H1 (cell line): ENCODE measurements at regions not wholly inside any gene's neighbourhood (a gene's known extent, or its start where the extent isn't known, plus 50 kb on each side); places are given as distances from the start of the nearest gene placed in this dataset.

Source experiments
- CTCF ChIA-PET: fragments of 300-600 bp; sonication (Branson Sonifier 250); formaldehyde crosslinking; loops from one replicate; lab custom pipeline; 2021; ENCODE audit not compliant: partially characterized antibody; lab: Charles Lee
- POLR2A ChIA-PET: fragments of 300-600 bp; sonication (Branson Sonifier 250); formaldehyde crosslinking; loops from one replicate; lab custom pipeline; 2021; ENCODE audit warnings: inconsistent platforms; ENCODE audit not compliant: partially characterized antibody; lab: Charles Lee
- DNase-seq, 2 experiments: peaks; one replicate each; pipeline versions ENCODE4 v3.0.0 to v3.0.0-alpha.2; 2010 to 2022; ENCODE audit warnings: low spot score in 2 of 2, low read depth in 1 of 2, mixed read lengths in 1 of 2
- FAIRE-seq: peaks from 2 replicates; lab custom pipeline; 2011; peaks lifted over from hg19 to GRCh38; lab: Jason Lieb, UNC
- H2AFZ ChIP-seq: 2 replicates; pipeline ENCODE4 v1.8.1; 2012; ENCODE audit warnings: low read length, inconsistent platforms
- H2AK5ac ChIP-seq: 2 replicates; pipeline ENCODE4 v1.6.1; 2013; ENCODE audit warnings: low read depth, low read length
- H2BK120ac ChIP-seq: replicated peaks from 2 replicates; pipeline ENCODE3; 2013; ENCODE audit warnings: low read depth, low read length, inconsistent platforms
- H2BK12ac ChIP-seq: 2 replicates; pipeline ENCODE4 v1.6.1; 2013; ENCODE audit warnings: low read depth, low read length
- H2BK15ac ChIP-seq: 2 replicates; pipeline ENCODE4 v1.6.1; 2013; ENCODE audit warnings: low read length
- H2BK20ac ChIP-seq: 2 replicates; pipeline ENCODE4 v1.6.1; 2013; ENCODE audit warnings: low read length
- H2BK5ac ChIP-seq: 2 replicates; pipeline ENCODE4 v1.6.1; 2013; ENCODE audit warnings: low read depth, low read length
- H3K14ac ChIP-seq: 2 replicates; pipeline ENCODE4 v1.6.1; 2013; ENCODE audit warnings: inconsistent platforms; ENCODE audit not compliant: insufficient read length
- H3K18ac ChIP-seq: 2 replicates; pipeline ENCODE4 v1.6.1; 2013; ENCODE audit warnings: low read length; ENCODE audit errors: extremely low read depth
- H3K23ac ChIP-seq: 2 replicates; pipeline ENCODE4 v1.6.1; 2013; ENCODE audit warnings: inconsistent platforms; ENCODE audit not compliant: insufficient read length
- H3K23me2 ChIP-seq: 2 replicates; pipeline ENCODE4 v1.6.1; 2013; ENCODE audit warnings: low read depth, low read length
- H3K27ac ChIP-seq: 2 replicates; pipeline ENCODE4 v1.6.1; 2011; ENCODE audit warnings: low read depth, low read length, inconsistent platforms
- H3K27me3 ChIP-seq, 4 experiments: replicated peaks in 1 of 4; 1 replicate in 1 of 4; 2 replicates in 3 of 4; pipeline versions ENCODE4 v1.6.1 to v1.8.1; 2011 to 2013; ENCODE audit warnings: low read length in 3 of 4, mild to moderate bottlenecking in 3 of 4, inconsistent platforms in 2 of 4, mixed read lengths in 2 of 4, moderate library complexity in 1 of 4; ENCODE audit not compliant: control insufficient read depth in 3 of 4, insufficient read depth in 3 of 4; ENCODE audit errors: extremely low read depth in 1 of 4
- H3K36me3 ChIP-seq, 4 experiments: 2 replicates each; pipeline versions ENCODE4 v1.6.1 to v1.8.1; 2011 to 2013; ENCODE audit warnings: mild to moderate bottlenecking in 4 of 4, low read length in 3 of 4, moderate library complexity in 2 of 4, control low read depth in 1 of 4, inconsistent platforms in 1 of 4; ENCODE audit not compliant: insufficient read depth in 4 of 4, control insufficient read depth in 2 of 4
- H3K4ac ChIP-seq: replicated peaks from 2 replicates; pipeline ENCODE3; 2013; ENCODE audit warnings: low read length, low read depth, mixed read lengths, inconsistent platforms; ENCODE audit not compliant: insufficient read length
- H3K4me1 ChIP-seq, 4 experiments: replicated peaks in 1 of 4; 1 replicate in 1 of 4; 2 replicates in 3 of 4; pipeline versions ENCODE4 v1.6.1 to v1.8.1; 2011 to 2013; ENCODE audit warnings: low read length in 3 of 4, inconsistent platforms in 2 of 4, mixed read lengths in 1 of 4; ENCODE audit not compliant: insufficient read depth in 4 of 4, control insufficient read depth in 3 of 4
- H3K4me2 ChIP-seq, 2 experiments: 2 replicates each; pipeline versions ENCODE4 v1.6.1 to v1.8.1; 2011 to 2013; ENCODE audit warnings: low read depth in 2 of 2, low read length in 2 of 2, control low read depth in 1 of 2, inconsistent platforms in 1 of 2, mild to moderate bottlenecking in 1 of 2; ENCODE audit not compliant: insufficient read depth in 1 of 2
- H3K4me3 ChIP-seq, 4 experiments: fragments of 200-600, 300-600 bp in 1 of 4; sonication (generic), shearing (Covaris generic), sonication (Bioruptor Twin) in 1 of 4; 2 replicates each; pipeline versions ENCODE4 v1.5.1 to v1.8.1; 2011 to 2016; ENCODE audit warnings: low read length in 4 of 4, low read depth in 3 of 4, control low read depth in 2 of 4, inconsistent platforms in 2 of 4, mild to moderate bottlenecking in 2 of 4, mixed read lengths in 1 of 4, moderate library complexity in 1 of 4; ENCODE audit not compliant: insufficient read depth in 2 of 4; ENCODE audit errors: extremely low read depth in 1 of 4
- H3K56ac ChIP-seq: replicated peaks from 2 replicates; pipeline ENCODE3; 2013; ENCODE audit warnings: low read depth, mild to moderate bottlenecking, mixed read lengths, low read length, inconsistent platforms; ENCODE audit not compliant: insufficient read length
- H3K79me1 ChIP-seq: 2 replicates; pipeline ENCODE4 v1.6.1; 2013; ENCODE audit warnings: low read depth, low read length, control low read depth
- H3K79me2 ChIP-seq, 2 experiments: 2 replicates each; pipeline versions ENCODE4 v1.6.1 to v1.8.1; 2012 to 2013; ENCODE audit warnings: low read length in 2 of 2, mild to moderate bottlenecking in 2 of 2, inconsistent platforms in 1 of 2; ENCODE audit not compliant: insufficient read depth in 2 of 2, control insufficient read depth in 1 of 2
- H3K9ac ChIP-seq, 4 experiments: replicated peaks in 1 of 4; 1 replicate in 1 of 4; 2 replicates in 3 of 4; pipeline versions ENCODE4 v1.6.1 to v1.8.1; 2011 to 2013; ENCODE audit warnings: low read depth in 3 of 4, low read length in 3 of 4, control low read depth in 2 of 4, mild to moderate bottlenecking in 2 of 4, moderate library complexity in 2 of 4, inconsistent platforms in 1 of 4; ENCODE audit errors: extremely low read depth in 1 of 4
- H3K9me3 ChIP-seq, 2 experiments: 2 replicates each; pipeline versions ENCODE4 v1.6.1 to v1.8.1; 2012 to 2013; ENCODE audit warnings: mild to moderate bottlenecking in 2 of 2, moderate library complexity in 2 of 2, control low read depth in 1 of 2, inconsistent platforms in 1 of 2, low read depth in 1 of 2, low read length in 1 of 2, mixed read lengths in 1 of 2; ENCODE audit not compliant: insufficient read depth in 2 of 2
- H4K20me1 ChIP-seq, 2 experiments: replicated peaks in 1 of 2; 2 replicates each; pipeline versions ENCODE3 to v1.8.1; 2011 to 2013; ENCODE audit warnings: inconsistent platforms in 2 of 2, low read length in 2 of 2, mild to moderate bottlenecking in 1 of 2; ENCODE audit not compliant: insufficient read depth in 2 of 2, control insufficient read depth in 1 of 2
- H4K5ac ChIP-seq: 2 replicates; pipeline ENCODE4 v1.6.1; 2013; ENCODE audit warnings: low read length, low read depth, mixed read lengths, inconsistent platforms; ENCODE audit not compliant: insufficient read length
- H4K8ac ChIP-seq: 2 replicates; pipeline ENCODE4 v1.8.0; 2013; ENCODE audit warnings: mild to moderate bottlenecking, moderate library complexity, low read length, inconsistent platforms; ENCODE audit not compliant: insufficient read depth; ENCODE audit errors: extremely low read depth
- H4K91ac ChIP-seq: replicated peaks from 2 replicates; pipeline ENCODE3; 2013; ENCODE audit warnings: low read length, mixed read lengths, inconsistent platforms; ENCODE audit not compliant: insufficient read length
- ATF3 ChIP-seq: IDR thresholded peaks from 2 replicates; pipeline ENCODE4 v1.6.1; 2011; ENCODE audit warnings: low read depth, mild to moderate bottlenecking, low read length; ENCODE audit not compliant: insufficient read depth
- CTBP2 ChIP-seq: IDR thresholded peaks from 2 replicates; pipeline ENCODE4 v1.7.0; 2011; ENCODE audit warnings: borderline replicate concordance, mild to moderate bottlenecking, moderate library complexity, mixed read lengths, low read length; ENCODE audit not compliant: insufficient read depth, insufficient read length
- CTCF ChIP-seq, 3 experiments: IDR thresholded peaks; 1 replicate in 2 of 3; 2 replicates in 1 of 3; pipeline versions ENCODE4 v1.5.1 to v1.6.1; 2011; ENCODE audit warnings: low read length in 3 of 3, mild to moderate bottlenecking in 3 of 3, inconsistent platforms in 2 of 3, low read depth in 1 of 3, moderate library complexity in 1 of 3; ENCODE audit not compliant: insufficient read depth in 1 of 3; ENCODE audit errors: control extremely low read depth in 1 of 3
- KDM5A ChIP-seq: fragments of 200-600 bp; IDR thresholded peaks from 2 replicates; pipeline ENCODE4 v1.7.1; 2012; ENCODE audit warnings: mild to moderate bottlenecking, low read length, inconsistent platforms, mixed read lengths
- PHF8 ChIP-seq: fragments of 200-600 bp; sonication (generic); conservative IDR thresholded peaks from 2 replicates; pipeline ENCODE4 v1.7.1; 2012; ENCODE audit warnings: low read depth, mild to moderate bottlenecking, inconsistent platforms, low read length, moderate library complexity
- SIX5 ChIP-seq: IDR thresholded peaks from 2 replicates; pipeline ENCODE4 v1.6.1; 2011; ENCODE audit warnings: mild to moderate bottlenecking, low read depth, low read length
- SP1 ChIP-seq: IDR thresholded peaks from 2 replicates; pipeline ENCODE4 v1.6.1; 2011; ENCODE audit warnings: low read depth, low read length
- SUZ12 ChIP-seq: fragments of 200-600 bp; sonication (generic); IDR thresholded peaks from 2 replicates; pipeline ENCODE4 v1.6.1; 2012; ENCODE audit warnings: mild to moderate bottlenecking, inconsistent platforms, low read length, moderate library complexity, mixed read lengths
- TAF1 ChIP-seq: IDR thresholded peaks from 2 replicates; pipeline ENCODE4 v1.6.1; 2011; ENCODE audit warnings: mild to moderate bottlenecking, low read depth, low read length
- TEAD4 ChIP-seq: IDR thresholded peaks from 2 replicates; pipeline ENCODE4 v1.6.1; 2012; ENCODE audit warnings: low read depth, low read length, inconsistent platforms, mixed read lengths
- WGBS, 2 experiments: shearing (Covaris generic) in 1 of 2; methylation state at CpG; one replicate each; pipeline versions ENCODE4 v1.1.6 to v1.1.7; 2013 to 2015; ENCODE audit warnings: low lambda C conversion rate in 2 of 2, mixed read lengths in 2 of 2, inconsistent platforms in 1 of 2, low coverage in 1 of 2, missing lambda C conversion rate in 1 of 2; ENCODE audit not compliant: insufficient replicate concordance in 2 of 2, insufficient coverage in 1 of 2, insufficient read length in 1 of 2; ENCODE audit errors: extremely low coverage in 1 of 2, missing lambda C conversion rate in 1 of 2; 5-methylcytosine and 5-hydroxymethylcytosine counted together
- TF ChIP-seq, protein P1 (sequence below): IDR thresholded peaks from 2 replicates; pipeline ENCODE4 v1.6.1; 2012; ENCODE audit warnings: inconsistent platforms

GRCh38 chr1:181872562-181872961 lies 188.9 kb downstream of the ZNF648 start:
- H2BK5ac ChIP-seq, result no peak overlapping the region
- H4K8ac ChIP-seq, result no peak overlapping the region
- no peak overlapping the region for H2AFZ ChIP-seq
- no peaks in the 10 kb centered on the region for H4K20me1 ChIP-seq
- DNase-seq (no peak), FAIRE-seq (no peak)
- no peaks in the 10 kb centered on the region for H3K79me1 ChIP-seq
- no peak overlapping the region for H3K4me3 ChIP-seq
- H3K9me3 ChIP-seq, result peaks cover 8 to 10% of the 10 kb centered on the region in 2 experiments
- no peak overlapping the region for H4K5ac ChIP-seq
- no peaks in the 10 kb centered on the region for H3K79me2 ChIP-seq
- H3K4me1 ChIP-seq, result no peaks in the 10 kb centered on the region
- CTCF ChIA-PET, result interaction anchor here (0.9 to 1.4 kb wide), 2 partner anchors 48 to 50 kb away, joined by 3 to 8 read pairs; no protein-coding TSS in a partner anchor
- no peak overlapping the region for H2BK12ac ChIP-seq
- no peak overlapping the region for H3K27ac ChIP-seq
- H2AK5ac ChIP-seq, result no peak overlapping the region
- no peak overlapping the region for H3K4ac ChIP-seq
- H4K91ac ChIP-seq, result no peak overlapping the region
- H2BK20ac ChIP-seq, result no peak overlapping the region
- no peak overlapping the region for H3K14ac ChIP-seq
- H3K36me3 ChIP-seq, result no peaks in the 10 kb centered on the region
- no peak overlapping the region for H3K4me2 ChIP-seq
- no peak overlapping the region for H3K9ac ChIP-seq
- POLR2A ChIA-PET, result no interaction called here
- no peak overlapping the region for H3K23ac ChIP-seq
- no peak overlapping the region for H3K56ac ChIP-seq
- H3K23me2 ChIP-seq, result no peaks in the 10 kb centered on the region
- no peak overlapping the region for H2BK120ac ChIP-seq
- 88% methylated on average over 3 of the region's 3 CpGs; no CpG with 5 or more reads in 1 of the 2 experiments for WGBS, 2 experiments
- no peaks in the 10 kb centered on the region for H3K27me3 ChIP-seq
- no peak overlapping the region for H2BK15ac ChIP-seq
- no peak overlapping the region; the same call in 1 of the 2 replicates for H3K18ac ChIP-seq
- TF ChIP-seq TAF1 (no peak), KDM5A (no peak), SP1 (no peak), PHF8 (no peak), SUZ12 (no peak), TEAD4 (no peak), CTBP2 (no peak), ATF3 (no peak), CTCF (IDR thresholded peaks at IDR 0.05; ENCODE audit: control extremely low read depth in 1 of 3, insufficient read depth in 1 of 3, low read depth in 1 of 3, low read length in 3 of 3) (no peak), SIX5 (no peak)
- TF ChIP-seq, protein P1, sequence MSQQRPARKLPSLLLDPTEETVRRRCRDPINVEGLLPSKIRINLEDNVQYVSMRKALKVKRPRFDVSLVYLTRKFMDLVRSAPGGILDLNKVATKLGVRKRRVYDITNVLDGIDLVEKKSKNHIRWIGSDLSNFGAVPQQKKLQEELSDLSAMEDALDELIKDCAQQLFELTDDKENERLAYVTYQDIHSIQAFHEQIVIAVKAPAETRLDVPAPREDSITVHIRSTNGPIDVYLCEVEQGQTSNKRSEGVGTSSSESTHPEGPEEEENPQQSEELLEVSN, result no peak
